GM18519 (cell line): ENCODE measurements at regions not wholly inside any gene's neighbourhood (a gene's known extent, or its start where the extent isn't known, plus 50 kb on each side); places are given as distances from the start of the nearest gene placed in this dataset.

ENCODE experiments used
- ATAC-seq: cut with Tn5 transposase; IDR thresholded peaks from one replicate; pipeline ENCODE4 v1.9.1; 2021; ENCODE audit warnings: mild to moderate bottlenecking, moderate library complexity; ENCODE audit not compliant: unreplicated experiment, low FRiP score

DNA sequence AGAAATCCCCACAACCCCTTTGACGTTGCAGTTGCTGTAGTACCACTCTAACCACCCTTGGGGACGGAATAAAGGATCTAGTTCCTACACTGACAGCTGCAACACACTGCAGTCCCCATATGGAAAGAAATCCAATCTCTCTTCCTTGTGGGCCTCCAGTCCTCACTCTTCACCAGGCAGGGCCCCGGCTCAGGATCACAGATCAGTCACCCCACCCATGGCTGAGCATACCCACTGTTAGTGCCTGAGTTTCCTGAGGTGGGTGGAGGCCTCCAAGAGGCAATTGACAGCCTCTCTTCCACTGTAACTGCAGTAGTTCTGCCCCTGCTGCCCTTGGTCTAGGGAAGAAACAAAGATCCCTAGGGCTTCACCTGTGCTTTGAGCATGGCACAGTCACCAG lies 670.0 kb upstream of the CDH2 start:
- ATAC-seq: no peak

DNA sequence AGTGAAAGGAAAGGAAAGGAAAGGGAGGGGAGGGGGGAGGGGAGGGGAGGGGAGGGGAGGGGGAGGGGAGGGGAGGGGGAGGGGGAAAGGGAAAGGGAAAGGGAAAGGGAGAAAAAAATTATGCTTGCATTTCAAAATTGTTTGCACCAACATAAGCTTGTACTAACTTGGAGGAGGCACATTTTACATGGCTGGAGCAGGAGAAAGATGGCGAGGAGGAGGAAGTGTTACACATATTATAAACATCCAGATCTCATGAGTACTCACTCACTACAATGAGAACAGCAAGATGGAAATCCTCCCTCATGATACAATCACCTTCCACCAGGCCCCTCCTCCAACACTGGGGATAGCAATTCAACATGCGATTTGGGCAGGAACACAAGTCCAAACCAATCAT lies 660.2 kb upstream of the CDH2 start:
- no peak for ATAC-seq

DNA sequence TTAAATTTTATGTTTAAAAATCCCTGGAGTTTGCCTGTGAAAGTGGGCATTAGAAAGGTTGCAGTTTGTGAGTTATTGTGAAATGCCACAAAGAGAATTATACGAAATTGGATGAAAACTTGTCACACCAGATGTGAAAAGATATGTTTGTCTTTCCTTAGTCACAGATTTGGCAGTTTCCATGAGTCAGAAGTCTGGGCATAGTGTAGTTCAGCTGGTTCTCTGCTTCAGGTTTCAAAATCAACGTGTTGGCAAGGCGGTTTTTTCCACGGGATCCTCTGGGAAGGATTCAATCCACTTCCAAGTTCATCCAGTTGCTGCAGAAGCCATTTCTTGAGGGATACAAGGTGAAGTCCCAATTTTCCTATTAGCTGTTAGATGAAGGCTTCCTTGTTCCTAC lies 658.0 kb upstream of the CDH2 start:
- ATAC-seq: no peak

DNA sequence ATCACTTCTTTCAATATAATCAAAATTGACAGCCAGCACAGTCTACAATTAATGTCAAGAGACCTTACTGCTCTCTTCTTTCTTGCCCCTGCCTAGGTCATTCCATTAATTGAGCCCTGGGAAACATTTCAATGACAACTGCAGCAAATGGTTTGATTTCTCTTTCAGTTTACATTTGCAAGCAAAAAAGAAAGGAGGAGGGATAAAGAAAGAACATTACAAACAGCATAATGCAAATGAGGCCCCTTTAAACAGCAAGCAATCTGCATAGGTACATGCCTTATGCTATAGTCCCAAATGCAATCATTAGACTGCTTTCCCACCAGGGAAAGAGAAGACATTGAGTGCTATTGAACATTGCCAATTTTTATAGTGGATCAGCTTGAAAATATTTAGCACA lies 655.0 kb upstream of the CDH2 start:
- ATAC-seq: no peak

DNA sequence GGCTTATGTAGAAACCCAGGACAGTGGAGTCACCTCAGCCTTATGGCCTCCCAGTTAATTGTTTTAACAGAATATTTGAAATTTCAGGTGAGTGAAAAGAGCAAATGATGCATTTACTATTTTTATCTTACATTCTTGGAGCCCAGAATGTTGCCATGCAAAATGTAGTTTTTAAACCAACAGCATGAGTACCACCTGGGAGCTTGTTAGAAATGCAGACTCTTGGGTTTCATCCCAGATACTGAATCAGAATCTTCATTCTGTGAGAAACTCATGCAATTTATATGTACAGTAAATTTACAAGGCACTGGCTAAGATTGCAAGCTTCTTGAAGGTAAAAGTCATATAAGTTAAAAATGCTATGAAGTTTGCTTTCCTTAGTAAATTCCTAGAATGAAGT lies 654.5 kb upstream of the CDH2 start:
- ATAC-seq: no peak

DNA sequence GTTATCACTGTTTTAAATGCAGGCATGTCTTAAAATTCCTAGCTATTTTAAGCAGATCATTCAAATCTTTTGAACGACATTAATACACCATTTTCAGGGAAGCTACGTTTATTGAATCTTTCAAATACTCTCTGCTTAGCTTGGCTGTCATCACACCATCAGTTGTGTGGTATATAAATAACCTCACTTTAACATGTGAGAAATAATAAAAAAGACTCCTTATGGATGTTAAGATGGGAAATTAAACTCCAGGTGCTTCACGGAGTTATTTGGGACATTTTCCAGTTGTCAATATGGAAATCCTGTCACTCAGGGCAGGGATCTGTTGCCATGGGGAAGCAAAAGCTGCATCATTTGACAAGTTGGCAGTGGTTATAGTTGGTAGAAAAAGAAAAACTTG lies 649.2 kb upstream of the CDH2 start:
- ATAC-seq: no peak

DNA sequence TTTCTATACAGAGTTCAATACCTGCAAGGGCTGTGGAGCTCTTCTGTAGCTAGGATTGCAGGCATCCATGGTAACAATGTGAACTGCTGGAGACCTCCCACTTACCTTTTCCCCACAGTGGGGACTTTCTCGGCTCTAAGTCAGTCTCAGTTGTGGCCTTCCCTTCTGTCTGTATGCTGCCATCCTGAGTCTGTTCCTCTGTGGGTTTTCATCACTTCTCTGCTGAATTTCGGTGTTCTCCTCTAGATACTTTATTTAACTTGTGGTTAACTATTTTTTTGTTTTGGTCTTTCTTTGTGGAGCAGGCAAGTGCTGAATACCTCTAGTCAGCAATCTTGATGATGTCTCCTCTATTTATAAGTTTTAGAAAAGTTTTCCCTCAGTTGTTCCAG lies 647.2 kb upstream of the CDH2 start:
- no peak for ATAC-seq

DNA sequence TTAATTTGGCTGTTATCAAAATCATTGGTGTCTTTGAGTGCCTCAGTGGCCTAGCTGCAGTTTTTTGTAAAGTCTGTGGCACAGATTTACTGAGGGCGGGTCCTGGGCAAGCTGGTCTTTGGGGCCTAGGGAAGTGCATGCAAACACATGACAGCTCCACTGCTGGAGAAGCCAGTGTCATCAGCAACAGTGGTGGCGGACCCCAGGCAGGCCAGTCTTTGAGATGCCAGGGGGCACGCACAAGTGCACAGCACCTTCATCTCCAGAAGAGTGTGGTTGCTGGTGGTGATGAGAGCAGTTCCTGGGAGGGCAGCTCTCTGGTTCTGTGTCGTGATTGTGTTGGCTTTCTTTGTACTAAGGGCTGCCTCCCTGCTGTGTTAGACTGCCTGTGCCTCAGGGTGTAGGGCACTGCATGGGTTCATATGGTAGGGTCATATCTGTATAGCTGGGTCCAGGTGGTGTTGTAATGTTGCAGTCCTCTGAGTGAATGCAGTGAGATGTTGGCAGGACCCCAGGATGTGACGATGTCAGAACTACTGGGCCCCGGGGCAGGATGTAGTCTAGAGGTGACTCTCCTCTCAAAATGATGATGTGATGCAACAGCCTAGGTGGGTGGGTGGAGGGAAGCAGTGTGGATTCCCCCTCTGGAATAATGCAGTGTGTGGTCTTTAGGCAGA lies 646.7 kb upstream of the CDH2 start:
- no peak for ATAC-seq

DNA sequence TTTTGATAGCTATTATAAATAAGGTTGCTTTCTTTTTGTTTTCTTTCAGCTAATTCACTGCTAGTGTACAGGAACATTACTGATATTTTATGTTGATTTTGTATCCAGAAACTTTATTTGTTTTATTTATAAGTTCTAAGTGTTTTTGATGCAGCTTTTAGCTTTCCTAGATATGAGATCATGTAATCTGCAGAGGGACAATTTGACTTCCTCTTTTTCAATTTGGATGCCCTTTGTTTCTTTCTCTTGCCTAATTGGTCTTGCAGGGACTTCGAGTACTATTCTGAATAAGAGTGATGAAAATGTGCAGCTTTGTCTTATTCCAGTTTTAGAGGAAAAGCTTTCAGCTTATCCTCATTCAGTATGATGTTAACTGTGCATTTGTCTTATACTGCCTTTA lies 643.4 kb upstream of the CDH2 start:
- ATAC-seq: no peak

DNA sequence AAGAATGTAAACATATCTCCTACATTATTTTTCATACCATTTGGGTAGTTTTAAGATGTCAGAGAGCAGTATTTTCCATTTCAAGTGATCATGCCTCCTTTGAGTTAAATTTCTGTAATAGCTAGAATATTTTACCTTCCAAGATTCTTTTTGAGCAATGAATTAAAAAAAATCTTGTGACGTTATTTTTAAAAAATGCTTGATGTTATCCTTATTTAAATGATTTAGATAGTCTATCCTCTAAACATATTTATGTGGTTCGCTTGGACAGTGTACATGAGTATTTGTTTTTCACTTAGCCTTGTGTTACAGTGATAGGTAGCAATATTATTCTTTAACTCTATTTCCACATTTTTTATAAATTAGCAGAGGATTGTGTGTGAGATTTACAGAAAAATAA lies 639.2 kb upstream of the CDH2 start:
- ATAC-seq: no peak

DNA sequence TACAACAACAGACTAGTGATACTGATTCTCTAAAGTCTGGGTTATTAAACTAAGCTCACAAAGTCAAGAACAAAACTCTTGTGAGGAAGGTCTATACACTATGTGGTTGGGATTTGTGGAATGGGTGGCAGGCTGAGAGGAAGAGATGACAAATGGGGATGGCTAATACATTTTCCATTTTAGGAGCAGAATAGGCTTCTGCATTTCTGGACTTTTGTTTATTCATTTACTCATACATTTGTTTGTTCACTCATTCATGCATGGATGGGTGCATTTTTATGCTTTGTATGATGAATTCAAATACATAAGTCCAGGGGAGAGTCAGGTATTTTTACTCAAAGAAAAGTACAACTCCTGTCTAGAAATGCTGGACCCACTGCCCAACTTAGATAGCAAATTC lies 637.4 kb upstream of the CDH2 start:
- ATAC-seq: no peak

DNA sequence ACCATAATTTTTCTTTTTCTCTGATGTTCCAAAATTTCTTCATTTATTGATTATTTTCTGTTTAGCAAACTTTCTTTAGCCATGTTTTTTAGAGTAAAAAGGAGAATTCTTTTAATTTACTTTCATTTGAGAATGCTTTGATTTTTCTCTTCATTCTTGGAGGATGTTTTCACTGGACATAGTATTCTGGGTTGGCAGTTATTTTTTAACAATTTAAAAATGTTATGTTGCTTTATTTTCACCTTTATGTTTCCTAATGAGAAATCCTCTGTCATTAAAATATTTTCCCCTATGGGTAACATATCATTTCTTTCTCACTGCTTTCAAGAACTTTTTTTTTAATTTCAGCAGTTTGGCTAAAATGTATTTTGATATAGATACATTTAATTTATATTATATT lies 631.4 kb upstream of the CDH2 start:
- no peak for ATAC-seq

DNA sequence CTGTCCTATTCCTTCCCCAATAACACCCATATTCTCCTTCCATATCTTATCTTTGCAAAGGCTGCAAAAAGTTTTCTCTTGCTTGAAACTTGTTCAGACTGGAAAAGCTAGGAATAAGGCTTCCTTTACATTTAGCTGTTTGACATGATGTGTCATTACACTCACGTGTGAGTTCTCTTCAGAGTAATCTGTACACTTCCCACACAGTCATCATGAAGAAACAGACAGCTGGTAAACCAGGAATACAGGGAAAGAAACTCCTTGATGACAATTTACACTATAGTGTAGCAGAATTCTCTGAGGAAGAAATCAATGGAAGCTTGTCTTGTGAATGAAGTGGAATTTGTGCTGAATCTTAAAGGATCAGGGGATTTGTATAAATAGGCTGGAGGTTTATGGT lies 628.6 kb upstream of the CDH2 start:
- no peak for ATAC-seq

DNA sequence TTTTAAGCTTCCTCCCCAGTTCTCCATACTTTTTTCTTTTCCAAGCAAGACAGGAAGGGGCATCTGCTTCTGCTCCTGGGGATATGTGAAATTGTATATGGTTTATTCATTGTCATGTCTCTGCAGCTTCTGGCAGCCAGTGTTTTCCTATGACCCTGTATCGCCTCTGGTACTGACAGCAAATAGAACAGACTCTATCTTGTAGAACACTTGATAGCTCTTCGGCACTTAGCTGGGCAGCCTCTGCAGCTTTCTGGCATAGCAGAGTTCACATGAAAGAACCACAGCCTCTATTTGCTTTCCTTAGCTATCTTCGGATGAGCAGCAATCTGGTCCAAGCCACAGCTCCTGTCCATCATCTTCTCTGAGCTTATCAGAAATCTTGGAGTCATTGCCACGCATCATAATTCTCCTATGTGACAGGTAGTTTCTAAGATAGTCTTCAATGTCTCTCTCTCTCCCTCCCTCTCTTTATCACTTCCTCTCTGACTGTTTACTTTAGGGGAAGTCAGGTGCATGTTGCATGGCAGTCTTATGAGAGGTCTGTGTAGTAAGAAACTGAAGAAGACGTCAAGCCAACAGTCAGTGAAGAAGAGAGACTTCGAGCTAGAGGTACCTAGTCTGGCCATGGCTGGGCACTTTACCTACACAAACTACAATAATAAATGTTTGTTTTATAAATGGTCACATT lies 627.7 kb upstream of the CDH2 start:
- no peak for ATAC-seq

DNA sequence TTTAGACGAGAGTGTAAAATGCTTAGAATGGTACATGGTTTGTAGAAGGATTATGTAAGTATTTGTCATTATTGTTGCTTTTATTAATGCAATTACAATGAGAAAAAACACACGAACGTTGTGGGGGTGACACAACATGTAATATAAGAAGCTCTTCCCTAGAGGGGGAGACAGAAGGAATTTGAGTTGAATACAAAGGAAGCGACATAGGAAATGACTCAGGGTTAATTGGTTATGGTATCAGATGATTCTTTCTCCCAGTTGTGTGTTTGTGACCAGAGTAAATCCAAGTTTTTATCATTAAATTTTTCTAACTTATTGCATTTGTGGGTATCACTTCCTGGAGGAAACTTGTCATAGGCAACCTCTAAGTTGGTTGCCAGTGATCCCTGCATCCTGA lies 625.6 kb upstream of the CDH2 start:
- no peak for ATAC-seq

DNA sequence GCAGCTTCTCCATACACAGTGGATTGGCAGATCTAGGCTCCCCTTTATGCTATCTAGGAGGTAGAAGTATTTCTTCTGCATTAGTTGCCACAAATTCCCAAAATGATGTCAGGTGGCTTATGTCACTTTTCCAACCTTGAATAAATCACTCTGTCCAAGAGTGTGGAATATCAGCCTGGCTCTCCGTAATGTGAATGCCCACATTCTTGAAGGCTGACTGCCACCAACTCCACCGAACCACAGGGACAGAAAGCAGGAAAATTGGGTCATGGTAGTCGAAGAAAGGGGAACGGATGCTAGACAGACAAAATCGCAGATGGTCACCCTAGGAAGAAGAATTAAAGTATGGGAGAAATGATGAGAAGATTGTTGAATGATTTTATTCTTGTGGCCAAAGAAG lies 624.9 kb upstream of the CDH2 start:
- no peak for ATAC-seq

DNA sequence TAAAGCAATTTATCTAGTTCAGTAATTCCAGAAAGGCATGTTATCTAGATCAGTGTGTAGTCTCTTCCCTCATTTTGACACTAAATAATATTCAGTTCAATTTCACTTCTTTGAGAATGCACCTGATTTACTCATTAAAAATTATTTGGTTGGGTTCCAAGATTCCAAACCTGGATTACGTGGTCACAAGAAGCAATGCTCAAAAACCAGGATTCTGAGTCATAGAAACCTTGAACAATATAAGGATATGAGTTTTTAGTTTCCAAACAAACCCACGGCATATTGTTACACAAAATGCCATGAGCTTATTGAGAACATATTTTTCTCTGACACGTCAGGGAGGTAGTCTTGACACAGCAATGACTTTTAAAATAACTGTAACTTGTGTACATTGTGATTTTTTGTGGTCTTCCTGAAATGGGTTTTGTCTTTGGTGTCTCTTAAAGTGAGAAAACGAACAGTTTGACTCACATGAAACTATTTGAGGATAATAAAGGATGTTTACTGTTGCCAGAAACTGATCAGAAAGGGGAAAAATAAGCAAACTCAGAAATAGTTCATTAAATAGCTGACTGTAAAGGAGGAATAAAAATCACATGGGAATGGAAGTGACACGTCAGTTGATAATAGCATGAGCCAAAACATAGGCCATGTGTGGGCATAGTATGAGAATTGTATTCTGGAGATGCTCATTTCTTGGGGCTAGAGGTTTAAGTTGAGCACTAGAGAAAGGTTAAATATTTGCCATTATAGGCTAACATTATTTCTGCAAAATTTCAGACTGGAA lies 617.7 kb upstream of the CDH2 start:
- ATAC-seq: no peak

DNA sequence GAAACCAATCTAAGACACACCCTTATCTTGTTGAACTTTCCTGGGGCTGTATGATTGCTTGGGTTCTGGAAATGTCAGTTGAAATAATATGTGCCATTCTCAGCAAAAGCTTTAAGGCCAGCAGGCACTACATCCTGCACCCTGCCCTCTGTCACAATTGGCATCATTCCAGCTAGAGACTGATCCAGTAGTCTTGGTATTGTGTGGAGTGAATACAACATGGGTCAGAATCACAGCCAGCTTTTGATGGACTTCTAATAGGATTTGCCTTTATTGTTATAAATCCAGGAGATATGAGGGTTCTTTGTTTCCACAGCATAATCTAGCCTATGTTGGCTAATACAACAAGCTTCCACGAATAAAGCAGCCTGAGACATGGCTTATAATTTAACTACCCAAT lies 617.0 kb upstream of the CDH2 start:
- no peak for ATAC-seq

DNA sequence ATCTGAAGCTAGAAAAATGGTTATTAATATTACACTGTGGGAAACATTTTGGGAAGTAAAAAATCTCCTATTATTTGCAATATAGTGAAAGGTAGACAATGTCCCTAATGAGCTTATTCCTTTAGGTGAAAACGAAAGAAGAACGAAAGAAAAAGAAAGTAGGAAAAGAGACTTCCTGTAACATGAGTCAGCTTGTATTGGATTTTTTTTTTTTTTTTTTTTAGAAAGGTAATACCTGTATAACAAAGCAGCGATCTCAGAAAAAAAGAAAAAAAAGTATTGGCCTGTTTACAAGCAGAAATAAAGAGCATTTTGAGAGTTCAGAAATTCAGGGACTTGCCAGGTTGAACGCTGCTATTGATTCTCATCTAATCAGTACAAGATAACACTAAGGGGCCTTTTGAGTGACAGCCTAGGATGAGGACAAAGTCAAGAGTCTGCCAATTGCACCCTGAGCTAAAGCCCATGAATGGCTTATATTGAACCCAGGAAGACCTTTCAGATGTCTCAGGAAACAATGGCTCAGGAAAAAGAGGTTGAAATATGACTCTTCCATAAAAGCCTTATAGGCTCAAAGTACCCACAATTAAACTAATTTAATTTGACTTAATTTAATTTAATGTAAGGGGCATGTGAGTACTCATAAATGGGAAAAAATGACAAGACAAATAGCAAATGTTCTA lies 615.6 kb upstream of the CDH2 start:
- no peak for ATAC-seq

DNA sequence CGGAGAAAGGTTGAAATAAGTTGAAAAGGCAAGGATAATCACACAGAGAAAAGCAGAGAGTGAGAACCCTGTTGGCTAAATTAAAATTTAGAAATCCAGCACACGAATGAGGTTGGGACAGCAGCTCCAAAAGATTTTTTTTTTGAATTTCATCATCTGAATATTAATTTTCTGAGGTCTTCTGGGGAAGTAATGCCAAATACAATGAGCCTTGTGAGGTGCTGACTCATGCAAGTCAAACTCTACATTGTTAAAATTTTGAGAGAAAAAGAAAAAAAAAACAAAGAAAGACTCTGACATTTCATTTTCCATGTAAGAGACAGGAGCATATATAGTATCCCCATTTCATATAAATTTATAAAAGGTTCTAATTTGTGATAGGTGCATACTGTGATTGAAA lies 614.2 kb upstream of the CDH2 start:
- ATAC-seq: no peak

DNA sequence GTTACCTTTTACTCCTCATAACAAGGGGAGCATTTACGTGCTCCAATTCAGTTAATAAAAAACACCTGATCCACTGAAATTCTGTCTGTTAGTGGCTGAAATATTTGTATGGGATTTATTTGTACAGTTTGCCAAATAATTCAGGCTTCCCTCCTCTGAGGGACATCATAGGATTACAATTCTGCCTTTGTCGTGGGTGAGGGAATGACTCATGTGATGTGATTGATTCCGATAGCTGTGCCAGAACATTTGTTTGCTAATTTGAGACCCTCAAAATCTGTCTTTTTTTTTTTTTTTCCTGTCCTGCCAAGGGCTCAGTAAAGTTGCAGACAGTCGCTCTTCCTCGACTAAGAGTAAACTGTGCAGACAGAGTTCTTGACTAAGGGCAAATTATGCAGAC lies 612.6 kb upstream of the CDH2 start:
- ATAC-seq: no peak
